Occipital lobe (tissue), 1 donor: ENCODE measurements at regions not wholly inside any gene's neighbourhood (a gene's known extent, or its start where the extent isn't known, plus 50 kb on each side); places are given as distances from the start of the nearest gene placed in this dataset.

Experiments
- DNase-seq: peaks from one replicate; lab custom pipeline; 2025; lab: John Stamatoyannopoulos, UW

DNA sequence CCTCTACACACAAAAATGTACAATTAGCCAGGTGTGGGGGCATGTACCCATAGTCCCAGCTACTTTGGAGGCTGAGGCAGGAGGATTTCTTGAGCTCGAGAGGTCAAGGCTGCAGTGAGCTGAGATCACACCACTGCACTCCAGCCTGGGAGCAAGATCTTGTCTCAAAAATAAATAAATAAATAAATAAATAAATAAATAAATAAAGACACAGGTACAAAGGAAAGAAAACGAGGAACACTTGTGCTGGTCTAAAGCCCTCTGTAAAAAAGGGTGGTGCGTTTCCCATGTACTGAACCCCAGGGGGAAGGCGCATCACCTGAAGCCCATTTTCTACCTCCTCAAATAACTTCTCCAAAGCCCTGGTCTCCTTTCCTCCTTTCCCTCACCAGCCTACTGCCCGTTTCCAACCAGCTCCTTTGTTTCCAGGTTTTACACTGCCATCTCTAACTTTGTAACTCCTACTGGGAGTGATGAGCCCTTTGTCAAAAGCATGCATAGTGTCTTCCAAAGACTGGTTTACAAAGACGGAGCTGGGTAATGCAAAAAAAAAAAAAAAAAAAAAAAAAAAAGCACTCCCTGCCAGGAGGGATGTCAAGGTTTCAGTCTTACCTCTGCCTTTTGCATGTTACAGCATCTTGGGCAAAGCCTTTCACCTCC is 81.5 kb upstream of the SOX4 start:
- DNase-seq: no peak

DNA sequence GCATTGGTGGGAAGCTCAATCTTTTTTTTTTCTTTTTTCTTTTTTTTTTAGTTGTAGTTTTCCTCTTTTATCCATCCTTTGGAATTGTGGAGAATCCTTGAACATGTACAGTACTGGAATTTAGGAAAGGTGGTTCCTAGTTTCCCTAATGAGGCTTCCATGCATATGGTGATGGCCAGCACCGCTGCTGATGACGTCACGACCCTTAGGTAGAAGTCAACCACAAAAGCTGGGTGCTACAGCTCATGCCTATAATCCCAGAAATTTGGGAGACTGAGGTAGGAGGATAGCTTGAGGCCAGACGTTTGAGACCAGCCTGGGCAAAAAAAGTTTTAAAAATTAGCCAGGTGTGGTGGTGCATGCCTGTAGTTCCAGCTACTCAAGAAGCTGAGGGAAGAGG is 79.3 kb upstream of the SOX4 start:
- DNase-seq: no peak

DNA sequence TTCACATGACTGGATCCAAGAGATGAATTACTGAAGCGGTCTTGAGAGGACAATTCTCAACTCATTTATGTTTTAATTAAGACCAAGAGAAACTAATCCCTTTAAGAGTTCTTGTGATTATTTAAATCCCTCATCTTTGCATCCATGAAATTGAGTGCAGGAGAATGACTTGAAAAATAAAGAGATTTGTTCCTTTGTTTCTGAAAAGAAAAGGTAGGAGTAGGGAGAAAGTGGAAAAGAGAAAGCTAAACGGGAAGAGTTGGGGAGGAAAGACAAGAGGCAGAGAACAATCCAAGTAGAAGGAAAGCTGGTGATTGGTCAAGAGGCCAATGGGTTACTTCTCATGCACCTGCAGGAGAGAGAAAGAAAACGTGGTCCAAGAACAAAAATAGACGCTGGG is 75.2 kb upstream of the SOX4 start:
- DNase-seq: no peak

DNA sequence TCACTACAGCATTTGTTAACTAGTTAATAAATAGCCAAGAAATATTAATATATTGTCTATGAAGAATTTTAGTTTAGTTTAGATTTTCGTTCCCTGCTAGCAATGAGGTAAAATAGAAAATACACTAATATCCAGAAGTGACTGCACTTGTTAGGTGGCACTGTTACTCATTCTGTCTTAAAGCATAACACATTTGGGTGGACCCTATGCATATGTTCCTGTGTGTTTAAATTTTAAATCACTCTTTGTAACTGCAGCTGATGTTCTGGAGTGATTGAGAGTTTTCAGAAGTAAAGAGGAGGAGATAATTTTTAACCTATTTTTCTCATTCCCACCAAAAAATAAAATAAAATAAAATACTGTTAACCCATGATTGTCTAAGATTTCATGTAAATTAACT is 73.9 kb upstream of the SOX4 start:
- no peak for DNase-seq

DNA sequence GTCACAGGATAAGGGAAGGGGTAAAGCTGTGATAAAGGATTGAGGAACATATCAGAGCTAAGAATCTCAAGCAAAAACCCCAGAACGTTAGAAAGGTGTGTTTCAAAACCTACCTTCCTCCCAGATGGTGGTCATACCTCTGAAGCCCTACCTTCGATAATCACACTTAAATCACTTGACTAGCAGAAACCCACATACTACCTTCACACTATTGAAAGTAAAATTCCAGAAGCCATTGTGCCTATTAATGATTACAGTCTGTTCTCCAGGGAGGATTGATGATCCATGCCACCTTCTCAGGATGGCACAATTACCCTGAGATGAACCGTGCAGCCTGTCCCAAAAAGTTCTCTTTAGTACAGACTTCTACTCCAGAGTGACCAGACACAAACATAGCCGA is 72.3 kb upstream of the SOX4 start:
- DNase-seq: no peak

DNA sequence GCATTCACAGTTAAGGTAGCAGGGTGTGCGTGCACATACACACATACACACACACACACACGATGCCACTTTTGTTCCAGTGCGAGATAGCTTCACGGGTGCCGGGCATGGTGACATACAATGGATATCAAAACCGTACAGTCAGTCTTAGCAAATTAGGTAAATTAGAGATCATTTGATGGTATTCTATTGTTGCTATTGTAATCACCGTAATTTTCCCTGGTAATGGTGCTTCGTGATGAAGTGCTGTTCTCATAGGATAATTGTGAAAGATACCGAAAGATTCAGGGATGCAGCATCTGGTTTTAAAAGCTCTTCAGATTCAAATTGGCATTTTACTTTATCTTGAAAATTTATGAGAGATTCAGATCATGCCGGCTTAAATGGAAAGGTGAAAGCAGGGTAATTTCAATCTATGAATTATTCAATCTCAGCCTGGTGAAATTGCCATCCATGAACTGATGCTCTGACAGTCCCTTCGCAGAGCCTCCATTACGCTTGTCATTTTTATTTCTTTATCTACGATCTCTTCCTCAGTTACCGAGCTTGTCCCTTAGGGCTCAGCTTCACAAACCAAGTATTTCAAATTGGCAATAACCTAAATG is 71.3 kb upstream of the SOX4 start:
- DNase-seq: no peak

DNA sequence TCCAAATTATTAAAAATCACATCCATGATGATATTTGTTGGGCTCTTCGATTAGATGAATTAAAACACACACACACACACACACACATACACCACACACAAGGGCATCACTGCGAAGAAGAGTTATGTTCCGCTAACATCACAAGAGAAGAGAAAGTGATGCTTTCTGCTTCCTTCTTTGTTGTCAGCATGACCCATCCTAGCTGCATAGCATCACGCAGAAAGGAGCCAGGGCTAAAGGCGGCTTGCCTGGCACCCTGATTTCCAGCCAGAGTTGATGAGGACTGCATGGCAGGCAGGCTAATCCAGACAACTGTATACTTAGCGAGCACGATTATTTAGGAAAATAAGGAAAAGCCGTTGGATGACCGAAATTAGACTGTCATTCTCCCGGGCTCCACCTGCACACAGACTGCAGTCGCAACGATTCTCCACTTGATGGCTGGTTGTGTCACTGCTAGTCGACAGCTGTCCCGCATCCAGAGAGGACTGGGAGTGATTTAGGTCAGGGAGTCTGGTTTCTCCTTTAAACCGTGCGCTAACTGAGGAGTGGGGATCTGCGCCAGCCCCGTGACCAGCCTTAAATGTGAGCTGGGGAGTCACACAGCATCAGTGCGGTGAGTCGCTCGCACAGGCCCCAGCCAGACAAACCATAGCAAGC is 70.6 kb upstream of the SOX4 start:
- peak; percentile 10 for DNase-seq

DNA sequence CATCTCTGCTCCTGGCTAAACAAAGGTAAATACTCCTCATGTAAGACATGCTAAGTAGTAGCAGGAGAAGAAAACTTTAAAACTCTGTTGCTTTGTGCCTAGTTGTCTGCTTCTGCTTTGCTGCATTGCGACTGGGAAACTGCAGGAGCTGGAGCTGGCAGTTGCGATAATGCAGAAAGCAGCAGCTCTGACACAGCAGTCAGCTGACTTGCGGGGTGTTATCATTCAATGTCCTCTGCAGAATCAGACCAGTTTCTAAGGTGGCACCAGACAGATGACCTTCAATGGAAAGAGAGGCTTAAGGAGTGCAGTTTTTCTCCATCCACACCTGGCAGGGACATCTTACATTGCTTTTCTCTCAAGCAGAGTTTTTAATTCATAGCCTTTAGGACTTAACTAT is 69.9 kb upstream of the SOX4 start:
- peak; percentile 5 for DNase-seq

DNA sequence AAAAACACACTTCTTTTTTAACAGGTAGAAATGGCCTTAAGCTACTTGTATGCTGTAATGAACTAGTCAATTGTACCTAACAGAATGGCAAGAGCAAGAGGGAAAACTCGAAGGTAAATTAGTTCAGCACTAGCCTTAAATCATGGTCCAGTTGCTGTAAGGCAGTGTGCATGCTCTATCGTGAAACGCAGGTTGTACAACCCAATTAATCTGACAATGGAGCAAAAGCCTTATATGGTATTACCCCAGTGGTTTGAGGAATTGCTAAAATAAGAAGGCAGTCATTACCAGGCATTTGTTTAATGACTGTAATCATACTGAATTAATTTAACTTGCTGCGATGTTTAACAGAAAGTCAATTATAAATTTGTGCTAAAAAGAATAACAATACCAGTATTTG is 69.3 kb upstream of the SOX4 start:
- DNase-seq: no peak

DNA sequence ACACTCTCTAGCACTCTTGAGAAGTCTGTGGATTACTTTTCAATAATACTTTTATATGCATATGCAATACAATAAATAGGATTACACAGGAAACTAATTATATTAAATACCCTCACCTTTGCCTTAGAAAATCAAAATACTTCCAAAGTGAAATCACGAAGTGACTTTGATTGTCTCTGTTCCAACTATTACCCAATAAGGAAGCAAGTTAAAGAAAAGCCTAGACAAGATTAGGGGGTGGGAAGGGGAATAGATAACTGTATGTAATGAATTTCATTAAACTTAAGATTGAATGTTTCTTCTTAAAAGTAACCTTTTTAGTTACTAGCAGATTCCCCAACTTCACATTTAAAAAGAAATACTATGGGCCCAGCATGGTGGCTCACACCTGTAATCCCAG is 66.6 kb upstream of the SOX4 start:
- DNase-seq: no peak

DNA sequence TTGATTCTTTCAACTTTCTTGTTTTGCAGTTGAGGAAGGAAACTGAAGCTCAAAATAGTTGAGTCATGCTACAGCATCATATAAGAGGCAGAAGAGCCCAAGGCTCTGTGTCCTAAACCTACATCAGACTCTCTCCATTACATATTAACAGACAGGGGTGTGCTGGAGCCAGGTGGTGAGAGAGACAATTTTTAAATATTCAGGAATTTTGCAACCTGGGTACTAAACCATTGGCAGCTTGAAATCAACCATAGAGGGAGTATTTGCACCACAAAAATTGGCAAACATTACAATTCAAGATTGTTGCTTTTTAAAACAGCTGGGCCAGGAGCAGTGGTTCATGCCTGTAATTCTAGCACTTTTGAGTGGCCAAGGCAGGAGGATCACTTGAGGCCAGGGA is 65.8 kb upstream of the SOX4 start:
- no peak for DNase-seq

DNA sequence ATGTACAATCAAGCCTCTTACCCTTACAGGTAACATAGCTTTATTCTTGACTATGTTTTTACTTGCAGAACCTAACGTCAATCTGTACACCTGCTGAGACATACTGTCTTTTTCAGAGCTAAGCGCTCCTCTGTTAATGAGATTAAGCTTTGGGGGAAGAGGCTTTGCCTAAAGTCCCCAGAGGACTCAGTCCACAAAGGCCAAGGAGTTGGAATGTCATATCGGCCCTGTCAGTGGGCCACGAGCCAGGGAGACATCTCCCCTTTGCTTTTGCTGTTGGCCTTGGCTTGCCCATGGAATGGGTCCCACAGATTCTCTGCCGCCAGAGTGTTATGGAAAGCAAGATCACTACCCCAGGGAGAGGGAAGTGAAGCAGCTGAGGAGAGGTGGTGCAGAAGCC is 64.1 kb upstream of the SOX4 start:
- no peak for DNase-seq

DNA sequence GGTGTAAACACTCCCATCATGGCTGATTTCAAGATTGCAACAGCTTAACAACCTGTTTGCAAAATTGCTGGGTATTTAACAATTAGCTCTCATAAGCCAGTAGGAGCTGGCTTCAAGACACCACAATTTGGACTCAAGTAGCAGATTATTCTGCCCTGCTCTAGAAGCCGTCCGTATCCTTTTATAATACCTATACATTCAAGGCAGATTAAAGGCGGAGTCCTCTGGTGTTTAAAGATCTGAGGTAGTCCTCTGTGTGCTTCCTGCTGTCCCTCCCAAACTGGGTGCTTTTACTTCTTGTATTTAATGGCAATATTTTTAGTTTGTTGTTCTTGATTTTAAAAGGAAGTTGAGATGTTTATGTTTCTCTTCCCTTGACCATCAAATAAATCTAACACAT is 62.2 kb upstream of the SOX4 start:
- DNase-seq: no peak

DNA sequence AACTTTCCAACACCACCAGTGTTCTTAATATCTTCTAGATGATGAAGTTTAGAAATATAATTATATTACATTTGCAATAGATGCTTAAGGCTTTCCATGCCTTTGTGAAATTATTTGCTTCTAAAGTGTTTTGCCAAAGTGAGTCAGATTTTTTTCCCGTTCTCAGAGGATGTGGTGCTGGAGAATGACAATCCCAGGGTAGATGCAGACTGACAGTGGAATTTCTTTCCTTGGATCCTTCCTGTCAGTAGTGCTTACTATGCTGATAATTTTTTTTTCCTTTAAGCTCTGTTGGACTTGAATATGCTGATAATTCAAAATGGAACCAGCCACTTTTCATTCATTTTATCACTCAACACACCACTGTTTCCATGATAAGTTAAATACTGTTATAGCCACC is 59.9 kb upstream of the SOX4 start:
- no peak for DNase-seq

DNA sequence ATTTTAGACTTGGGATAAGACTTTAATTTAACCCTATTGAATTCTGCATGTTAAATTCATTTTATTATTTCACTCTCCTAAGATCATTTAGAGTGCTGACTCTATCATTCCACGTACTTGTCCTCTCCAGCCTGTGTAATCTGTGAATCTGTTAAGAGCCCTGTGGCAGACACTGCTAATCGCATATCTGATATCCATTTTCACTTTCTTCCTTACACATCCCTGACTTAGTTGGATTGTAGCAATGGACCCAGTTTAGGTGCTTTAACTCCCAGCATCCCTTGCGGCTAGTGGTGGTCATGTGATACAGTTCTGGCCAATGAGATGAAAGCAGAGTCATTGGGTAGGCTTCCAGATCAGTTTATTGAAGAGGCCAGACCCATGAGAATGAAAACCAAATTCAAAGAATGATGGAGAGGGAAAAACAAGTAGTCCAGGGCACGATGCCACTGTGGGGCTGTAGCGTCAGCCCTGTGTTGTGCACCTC is 57.2 kb upstream of the SOX4 start:
- no peak for DNase-seq

DNA sequence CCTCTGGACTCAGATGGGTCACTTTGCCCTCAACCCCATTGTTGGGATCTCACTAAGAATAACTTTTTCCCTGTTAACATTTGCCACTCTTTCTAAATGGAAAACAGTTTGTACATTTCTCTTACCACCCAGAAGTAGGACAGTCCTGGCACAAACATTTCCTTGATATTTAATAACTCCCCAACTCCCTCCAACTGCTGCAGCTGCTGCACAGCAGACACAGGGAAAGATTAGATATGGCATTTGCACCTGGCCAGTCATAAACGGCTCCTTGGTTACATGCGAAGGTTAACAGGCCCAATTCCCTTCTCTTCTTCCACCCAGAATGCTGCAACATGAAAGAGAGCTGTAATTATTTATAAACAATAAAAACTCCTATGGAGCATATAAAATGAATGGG is 55.9 kb upstream of the SOX4 start:
- no peak for DNase-seq

DNA sequence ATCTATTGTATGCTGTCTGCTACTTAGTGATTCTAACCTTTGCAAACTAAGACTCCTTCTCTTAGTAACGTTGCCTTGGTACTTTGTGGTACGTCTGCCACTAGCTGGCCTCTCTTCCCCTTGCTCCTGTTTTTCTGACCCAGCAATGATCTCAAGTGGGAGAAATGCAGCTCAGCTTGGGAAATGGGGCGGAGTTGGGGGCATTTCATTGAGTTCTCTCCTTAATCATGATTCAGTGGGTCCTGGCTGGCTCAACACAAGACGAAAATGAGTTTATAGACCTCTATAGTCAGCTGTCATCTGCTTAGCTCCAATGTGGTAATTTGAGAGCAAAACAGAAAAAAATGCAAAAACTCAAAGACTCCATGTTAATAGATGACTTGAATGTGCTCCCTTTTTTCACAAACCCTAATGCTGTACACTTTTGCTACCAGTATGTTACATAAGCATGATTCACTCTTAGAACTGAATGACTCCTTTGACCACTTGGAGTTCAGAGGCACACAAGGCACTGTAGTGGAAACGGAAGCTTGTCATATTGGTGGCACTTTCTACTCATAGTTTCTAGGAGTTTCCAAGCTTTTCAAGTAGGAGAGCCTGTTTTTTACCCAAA is 55.3 kb upstream of the SOX4 start:
- no peak for DNase-seq

DNA sequence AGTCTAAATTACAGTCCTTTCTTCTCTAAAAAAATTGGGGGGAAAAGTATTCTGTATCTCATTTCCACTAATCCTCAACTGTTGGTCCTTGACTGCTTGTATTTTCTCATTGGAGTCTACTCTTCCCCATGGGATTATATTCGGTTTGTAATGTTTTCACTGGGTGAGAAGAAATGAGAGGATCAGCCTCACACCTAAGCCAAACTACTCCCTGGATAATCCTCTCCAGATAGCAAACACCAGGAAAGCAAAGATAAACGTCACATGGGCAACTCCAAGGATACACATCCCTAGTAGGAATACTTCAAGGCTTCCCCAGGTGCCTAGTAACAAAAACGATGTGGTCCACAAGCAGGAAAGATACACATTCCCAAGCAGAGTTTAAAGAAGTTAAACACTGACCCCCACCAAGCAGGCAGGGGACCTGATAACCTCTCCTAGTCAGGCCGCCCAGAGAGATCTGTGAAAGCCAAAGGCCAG is 53.9 kb upstream of the SOX4 start:
- DNase-seq: no peak
